Panc1 (cell line): ENCODE measurements at regions not wholly inside any gene's neighbourhood (a gene's known extent, or its start where the extent isn't known, plus 50 kb on each side); places are given as distances from the start of the nearest gene placed in this dataset.

ENCODE experiments used
- ATAC-seq: fragments of 200-7000 bp; cut with Tn5 transposase; 2 replicates; pipeline ENCODE4 v1.9.1; 2020; ENCODE audit warnings: mild to moderate bottlenecking, moderate library complexity
- BruUV-seq: library from RNA; stranded (reverse); fragments of 400-500 nt; replicated peaks from 2 replicates; lab custom pipeline; 2021; lab: Mats Ljungman, UMichigan
- CTCF ChIA-PET: fragments of 300-600 bp; sonication (Branson Sonifier 250); formaldehyde crosslinking; loops from one replicate; lab custom pipeline; 2022; ENCODE audit warnings: antibody characterized with exemption; lab: Charles Lee
- POLR2A ChIA-PET: fragments of 300-600 bp; sonication (Branson Sonifier 250); formaldehyde crosslinking; loops from one replicate; lab custom pipeline; 2022; ENCODE audit warnings: antibody characterized with exemption; lab: Charles Lee
- DNase-seq: peaks from one replicate; pipeline ENCODE4 v3.0.0-alpha.2; 2010; ENCODE audit warnings: low read depth, low spot score
- H3K27ac ChIP-seq: 2 replicates; pipeline ENCODE4 v1.5.1; 2011; ENCODE audit warnings: mild to moderate bottlenecking, low read length, inconsistent platforms
- H3K27me3 ChIP-seq: fragments of 200-500 bp; sonication (Bioruptor generic); 2 replicates; pipeline ENCODE4 v1.6.0; 2014; ENCODE audit warnings: low read length, inconsistent platforms; ENCODE audit not compliant: control insufficient read depth, insufficient read depth
- H3K36me3 ChIP-seq: fragments of 200-500 bp; sonication (Bioruptor generic); 2 replicates; pipeline ENCODE4 v1.5.1; 2014; ENCODE audit warnings: inconsistent platforms, mild to moderate bottlenecking, low read length, moderate library complexity; ENCODE audit not compliant: control insufficient read depth, insufficient read depth
- H3K4me1 ChIP-seq: 2 replicates; pipeline ENCODE4 v1.5.1; 2011; ENCODE audit warnings: inconsistent platforms, mild to moderate bottlenecking, low read length, moderate library complexity; ENCODE audit not compliant: control insufficient read depth, insufficient read depth
- H3K4me3 ChIP-seq, 2 experiments: 2 replicates each; pipeline ENCODE4 v1.5.1; 2011 to 2012; ENCODE audit warnings: low read depth in 2 of 2, low read length in 2 of 2, mild to moderate bottlenecking in 2 of 2, inconsistent platforms in 1 of 2, moderate library complexity in 1 of 2
- H3K9me3 ChIP-seq: fragments of 200-500 bp; sonication (Bioruptor generic); 2 replicates; pipeline ENCODE4 v1.5.1; 2014; ENCODE audit warnings: low read depth, mild to moderate bottlenecking, inconsistent platforms, low read length, moderate library complexity; ENCODE audit not compliant: control insufficient read depth, insufficient read depth
- CTCF ChIP-seq: fragments of 450-650 bp; IDR thresholded peaks from 2 replicates; pipeline ENCODE4 v1.5.1; 2017; ENCODE audit warnings: mild to moderate bottlenecking
- POLR2AphosphoS5 ChIP-seq: IDR thresholded peaks from 2 replicates; pipeline ENCODE4 v1.6.1; 2012; ENCODE audit warnings: mild to moderate bottlenecking, low read depth, low read length, moderate library complexity
- REST ChIP-seq, 2 experiments: IDR thresholded peaks; 2 replicates each; pipeline ENCODE4 v1.6.1; 2011 to 2012; ENCODE audit warnings: low read depth in 2 of 2, control low read depth in 1 of 2, low read length in 1 of 2, mild to moderate bottlenecking in 1 of 2, moderate library complexity in 1 of 2; ENCODE audit not compliant: insufficient read depth in 1 of 2
- SIN3A ChIP-seq: IDR thresholded peaks from 2 replicates; pipeline ENCODE4 v1.6.1; 2012; ENCODE audit warnings: low read depth, mild to moderate bottlenecking, low read length, moderate library complexity, borderline replicate concordance; ENCODE audit not compliant: insufficient read depth
- TCF7L2 ChIP-seq: IDR thresholded peaks from 2 replicates; pipeline ENCODE4 v1.6.1; 2011; ENCODE audit warnings: mild to moderate bottlenecking, low read depth, low read length, inconsistent platforms
- in situ Hi-C: cut with HindIII; loops from 2 replicates; pipeline ENCODE4 v1.10.0; 2016; ENCODE audit warnings: low sequenced_read_pairs, low pct_unique_long_range_greater_than_20kb
- intact Hi-C: fragments of 100-400 bp; cut with micrococcal nuclease; formaldehyde crosslinking; loops from one replicate; pipeline ENCODE4 v1.10.0; 2022; ENCODE audit not compliant: unreplicated experiment

GRCh38 chr9:73916016-73916673, 581.0 kb upstream of the RORB start:
- H3K27me3 ChIP-seq = no peaks in the 10 kb centered on the region
- in situ Hi-C loops (no loop called here), intact Hi-C loops (no loop called here)
- BruUV-seq = no TSS peak
- no peaks in the 10 kb centered on the region for H3K4me1 ChIP-seq
- H3K9me3 ChIP-seq = no peaks in the 10 kb centered on the region
- ATAC-seq (no peak), DNase-seq (no peak)
- no peaks in the 10 kb centered on the region for H3K36me3 ChIP-seq
- POLR2A ChIA-PET = no interaction called here
- no peak overlapping the region for H3K27ac ChIP-seq
- TF ChIP-seq CTCF (0 out of 2 replicates have a peak, but pooled peaks have one; percentile 19), SIN3A (no peak)
- CTCF ChIA-PET = interaction anchor here (0.6 kb wide), 1 partner anchor 47 kb away, joined by 3 read pairs; no protein-coding TSS in a partner anchor
- H3K4me3 ChIP-seq = no peak overlapping the region

- H3K9me3 ChIP-seq = no peaks in the 10 kb centered on the region
- no peaks in the 10 kb centered on the region for H3K27me3 ChIP-seq
- no peaks in the 10 kb centered on the region for H3K4me1 ChIP-seq
- BruUV-seq = no TSS peak
- ATAC-seq = no peak
- POLR2A ChIA-PET = no interaction called here
- H3K27ac ChIP-seq = no peak overlapping the region
- DNase-seq = no peak
- CTCF ChIA-PET = no interaction called here
- H3K36me3 ChIP-seq = no peaks in the 10 kb centered on the region
- intact Hi-C loops = no loop called here
- no peak for TF ChIP-seq TCF7L2
- TF ChIP-seq CTCF = no peak
- TF ChIP-seq REST (IDR thresholded peaks at IDR 0.05; ENCODE audit: insufficient read depth in 1 of 2, low read depth in 2 of 2, low read length in 1 of 2) = no peak
- no peak for TF ChIP-seq POLR2AphosphoS5
- no peak for TF ChIP-seq SIN3A
- no peak overlapping the region for H3K4me3 ChIP-seq
- in situ Hi-C loops = no loop called here
Observed at GRCh38 chr9:73919712-73920111, 577.4 kb upstream of the RORB start.
